B cell (primary cell): ENCODE measurements at regions not wholly inside any gene's neighbourhood (a gene's known extent, or its start where the extent isn't known, plus 50 kb on each side); places are given as distances from the start of the nearest gene placed in this dataset.

ENCODE experiments used
- ATAC-seq: fragments of 200-7000 bp; cut with Tn5 transposase; one replicate; pipeline ENCODE4 v1.10.0; 2021; ENCODE audit warnings: low read depth, mild to moderate bottlenecking, moderate number of reproducible peaks, moderate library complexity
- CTCF ChIA-PET: fragments of 350-600 bp; sonication (Branson Sonifier 250); formaldehyde crosslinking; loops from one replicate; lab custom pipeline; 2021; ENCODE audit warnings: antibody characterized with exemption, inconsistent platforms; lab: Charles Lee
- POLR2A ChIA-PET: fragments of 350-600 bp; sonication (Branson Sonifier 250); formaldehyde crosslinking; loops from one replicate; lab custom pipeline; 2021; ENCODE audit warnings: antibody characterized with exemption; lab: Charles Lee
- DNase-seq: peaks from one replicate; pipeline ENCODE4 v3.0.0; 2013
- H2AFZ ChIP-seq: 2 replicates; pipeline ENCODE4 v1.6.1; 2012; ENCODE audit warnings: mild to moderate bottlenecking, low read depth, low read length; ENCODE audit not compliant: insufficient read depth, poor library complexity, severe bottlenecking
- H3K27ac ChIP-seq, 2 donors: 1 replicate in 1 of 2; 2 replicates in 1 of 2; pipeline ENCODE4 v1.5.1; 2012 to 2013; ENCODE audit warnings: low read length in 2 of 2, mild to moderate bottlenecking in 2 of 2, moderate library complexity in 1 of 2
- H3K27me3 ChIP-seq, 4 experiments: fragments of 200-600 bp in 1 of 4; sonication (generic) in 1 of 4; replicated peaks in 1 of 4; 1 replicate in 2 of 4; 2 replicates in 2 of 4; pipeline versions ENCODE4 v1.6.1 to v1.7.0; 2013 to 2016; ENCODE audit warnings: low read length in 3 of 4, mild to moderate bottlenecking in 2 of 4, mixed read lengths in 1 of 4, moderate library complexity in 1 of 4; ENCODE audit not compliant: insufficient read depth in 4 of 4, control insufficient read depth in 3 of 4; ENCODE audit errors: control extremely low read depth in 1 of 4
- H3K36me3 ChIP-seq, 2 experiments: replicated peaks in 1 of 2; 1 replicate in 1 of 2; 2 replicates in 1 of 2; pipeline versions ENCODE4 v1.6.1 to v1.7.1; 2013; ENCODE audit warnings: low read length in 1 of 2; ENCODE audit not compliant: insufficient read depth in 2 of 2, control insufficient read depth in 1 of 2; ENCODE audit errors: control extremely low read depth in 1 of 2, extremely low read depth in 1 of 2
- H3K4me1 ChIP-seq, 2 donors: fragments of 200-600 bp in 1 of 2; sonication (generic) in 1 of 2; 1 replicate in 1 of 2; 2 replicates in 1 of 2; pipeline versions ENCODE4 v1.5.1 to v1.6.1; 2013 to 2017; ENCODE audit warnings: low read length in 2 of 2; ENCODE audit not compliant: control insufficient read depth in 2 of 2, insufficient read depth in 2 of 2
- H3K4me2 ChIP-seq: replicated peaks from 2 replicates; pipeline ENCODE3; 2012; ENCODE audit warnings: mild to moderate bottlenecking, low read depth, low read length; ENCODE audit not compliant: poor library complexity, severe bottlenecking
- H3K4me3 ChIP-seq, 5 experiments: fragments of 200-600 bp in 1 of 5; sonication (generic) in 1 of 5; 1 replicate in 3 of 5; 2 replicates in 2 of 5; pipeline versions ENCODE4 v1.5.1 to v1.7.0; 2011 to 2016; ENCODE audit warnings: low read length in 4 of 5, mild to moderate bottlenecking in 4 of 5, low read depth in 2 of 5, control low read depth in 1 of 5, moderate library complexity in 1 of 5; ENCODE audit not compliant: insufficient read depth in 1 of 5; ENCODE audit errors: control extremely low read depth in 1 of 5, extremely low read depth in 1 of 5
- H3K79me2 ChIP-seq: fragments of 200-600 bp; sonication (generic); one replicate; pipeline ENCODE4 v1.6.0; 2016; ENCODE audit warnings: low read length; ENCODE audit not compliant: control insufficient read depth, insufficient read depth
- H3K9ac ChIP-seq: fragments of 200-600 bp; sonication (generic); 2 replicates; pipeline ENCODE4 v1.6.1; 2017; ENCODE audit warnings: mild to moderate bottlenecking, low read length, moderate library complexity
- H3K9me3 ChIP-seq, 3 donors: one replicate each; pipeline versions ENCODE4 v1.6.1 to v1.7.1; 2013; ENCODE audit warnings: low read length in 2 of 3; ENCODE audit not compliant: control insufficient read depth in 2 of 3, insufficient read depth in 1 of 3; ENCODE audit errors: control extremely low read depth in 1 of 3
- H4K20me1 ChIP-seq: 2 replicates; pipeline ENCODE4 v1.6.0; 2012; ENCODE audit warnings: mild to moderate bottlenecking, low read length; ENCODE audit not compliant: insufficient read depth, control insufficient read depth, poor library complexity, severe bottlenecking
- H3K27ac Mint-ChIP-seq: one replicate; pipeline ENCODE4 v1.8.0; 2021; ENCODE audit warnings: mixed read lengths
- H3K27me3 Mint-ChIP-seq: one replicate; pipeline ENCODE4 v1.8.0; 2021; ENCODE audit warnings: mixed read lengths
- H3K4me1 Mint-ChIP-seq: one replicate; pipeline ENCODE4 v1.8.0; 2021; ENCODE audit warnings: mixed read lengths
- H3K4me3 Mint-ChIP-seq: one replicate; pipeline ENCODE4 v1.8.0; 2021; ENCODE audit warnings: mixed read lengths
- H3K9me3 Mint-ChIP-seq: one replicate; pipeline ENCODE4 v1.8.0; 2022; ENCODE audit warnings: mixed read lengths; ENCODE audit not compliant: insufficient read depth
- CTCF ChIP-seq: fragments of 200-600 bp; IDR thresholded peaks from one replicate; pipeline ENCODE4 v1.8.0; 2022; ENCODE audit warnings: antibody characterized with exemption, mild to moderate bottlenecking
- EZH2 ChIP-seq: IDR thresholded peaks from 2 replicates; pipeline ENCODE4 v1.6.1; 2012; ENCODE audit warnings: borderline replicate concordance, low read depth, mild to moderate bottlenecking, moderate library complexity, low read length; ENCODE audit not compliant: insufficient read depth, poor library complexity, severe bottlenecking
- WGBS: methylation state at CpG from one replicate; pipeline ENCODE4 v1.1.5; 2013; ENCODE audit warnings: missing lambda C conversion rate; ENCODE audit not compliant: insufficient coverage; 5-methylcytosine and 5-hydroxymethylcytosine counted together
- intact Hi-C: fragments of 100-400 bp; cut with micrococcal nuclease; formaldehyde crosslinking; loops from one replicate; pipeline ENCODE4 v1.10.0; 2022

- Histone ChIP-seq H3K36me3 (no peaks in the 10 kb centered on the region), H2AFZ (no peak overlapping the region), H4K20me1 (no peaks in the 10 kb centered on the region), H3K9ac (no peak overlapping the region), H3K9me3 (no peaks in the 10 kb centered on the region), H3K27ac (no peak overlapping the region), H3K4me1 (no peaks in the 10 kb centered on the region), H3K4me2 (no peak overlapping the region), H3K27me3 (no peaks in the 10 kb centered on the region), H3K79me2 (no peaks in the 10 kb centered on the region), H3K4me3 (no peak overlapping the region)
- ChIA-PET CTCF (no interaction called here), POLR2A (no interaction called here)
- WGBS: no CpG with 5 or more reads among the region's 1 CpG
- no peaks in the 10 kb centered on the region for H3K9me3 Mint-ChIP-seq
- DNase-seq (no peak), ATAC-seq (no peak)
- no peaks in the 10 kb centered on the region for H3K4me1 Mint-ChIP-seq
- no peak overlapping the region for H3K4me3 Mint-ChIP-seq
- TF ChIP-seq CTCF: no peak
- no peak for TF ChIP-seq EZH2
- H3K27me3 Mint-ChIP-seq: no peaks in the 10 kb centered on the region
- no peak overlapping the region for H3K27ac Mint-ChIP-seq
- intact Hi-C loops: no loop called here
Observed at GRCh38 chr15:87656372-87656771, 600.2 kb downstream of the NTRK3 start.

- TF ChIP-seq CTCF: no peak
- no peak for TF ChIP-seq EZH2
- H3K4me3 Mint-ChIP-seq: no peak overlapping the region
Observed at GRCh38 chr15:87653646-87654045, 602.9 kb downstream of the NTRK3 start.

More at GRCh38 chr15:87653646-87654045, 602.9 kb downstream of the NTRK3 start:
- no peaks in the 10 kb centered on the region for H3K9me3 ChIP-seq
- no peaks in the 10 kb centered on the region for H3K79me2 ChIP-seq
- H3K4me1 ChIP-seq: no peaks in the 10 kb centered on the region
- CTCF ChIA-PET: no interaction called here
- no peaks in the 10 kb centered on the region for H4K20me1 ChIP-seq
- H2AFZ ChIP-seq: no peak overlapping the region
- intact Hi-C loops: no loop called here
- H3K27ac ChIP-seq: no peak overlapping the region
- no peak overlapping the region for H3K4me2 ChIP-seq
- H3K9ac ChIP-seq: no peak overlapping the region
- no peaks in the 10 kb centered on the region for H3K4me1 Mint-ChIP-seq
- no peak for ATAC-seq
- H3K27ac Mint-ChIP-seq: no peak overlapping the region
- no peaks in the 10 kb centered on the region for H3K9me3 Mint-ChIP-seq
- H3K27me3 ChIP-seq: no peaks in the 10 kb centered on the region
- H3K4me3 ChIP-seq: no peak overlapping the region
- no peaks in the 10 kb centered on the region for H3K36me3 ChIP-seq
- WGBS: no CpG with 5 or more reads among the region's 1 CpG
- DNase-seq: no peak
- POLR2A ChIA-PET: no interaction called here
- H3K27me3 Mint-ChIP-seq: no peaks in the 10 kb centered on the region
